Astrocyte of the cerebellum (primary cell): ENCODE measurements at regions not wholly inside any gene's neighbourhood (a gene's known extent, or its start where the extent isn't known, plus 50 kb on each side); places are given as distances from the start of the nearest gene placed in this dataset.

Experiments
- DNase-seq: peaks from one replicate; pipeline ENCODE4 v3.0.0-alpha.2; 2011; ENCODE audit warnings: low read depth
- H3K4me3 ChIP-seq: 2 replicates; pipeline ENCODE4 v1.5.1; 2011; ENCODE audit warnings: mild to moderate bottlenecking, low read depth, low read length, moderate library complexity
- CTCF ChIP-seq: IDR thresholded peaks from 2 replicates; pipeline ENCODE4 v1.5.1; 2012; ENCODE audit warnings: low read length, low read depth, moderate library complexity, mild to moderate bottlenecking; ENCODE audit errors: missing control alignments
- in situ Hi-C: cut with HindIII; loops from 2 replicates; pipeline ENCODE4 v1.10.0; 2017; ENCODE audit warnings: low sequenced_read_pairs

- H3K4me3 ChIP-seq: no peak overlapping the region
- in situ Hi-C loops: no loop called here
- DNase-seq: no peak
- TF ChIP-seq CTCF: no peak
Measured at GRCh38 chr7:153396475-153396874, 636.9 kb downstream of the ACTR3B start.

- TF ChIP-seq CTCF: no peak
- no peak for DNase-seq
- no peak overlapping the region for H3K4me3 ChIP-seq
- in situ Hi-C loops: no loop called here
Measured at GRCh38 chr7:153397459-153397858, 637.9 kb downstream of the ACTR3B start.

GRCh38 chr7:153397906-153398305 lies 638.4 kb downstream of the ACTR3B start:
- in situ Hi-C loops: no loop called here
- no peak for DNase-seq
- no peak overlapping the region for H3K4me3 ChIP-seq
- TF ChIP-seq CTCF: no peak

GRCh38 chr7:153398370-153398769 lies 638.8 kb downstream of the ACTR3B start:
- no peak for DNase-seq
- TF ChIP-seq CTCF: no peak
- no peak overlapping the region for H3K4me3 ChIP-seq
- in situ Hi-C loops: no loop called here

- no peak for TF ChIP-seq CTCF
Measured at GRCh38 chr7:153398789-153399553, 639.4 kb downstream of the ACTR3B start.

GRCh38 chr7:153399554-153399940 lies 640.0 kb downstream of the ACTR3B start:
- no peak for DNase-seq
- in situ Hi-C loops: no loop called here
- TF ChIP-seq CTCF: no peak

More at GRCh38 chr7:153398789-153399553, 639.4 kb downstream of the ACTR3B start:
- DNase-seq: no peak
- no peak overlapping the region for H3K4me3 ChIP-seq
- in situ Hi-C loops: no loop called here

More at GRCh38 chr7:153399554-153399940, 640.0 kb downstream of the ACTR3B start:
- H3K4me3 ChIP-seq: no peak overlapping the region
